HG03457 (cell line): ENCODE measurements at regions not wholly inside any gene's neighbourhood (a gene's known extent, or its start where the extent isn't known, plus 50 kb on each side); places are given as distances from the start of the nearest gene placed in this dataset.
"Not testable (repeated sequence)": the region's sequence is repeated elsewhere in the genome, so short reads cannot be mapped to it uniquely, and the experiment has no call there.

Source experiments
- ATAC-seq: cut with Tn5 transposase; IDR thresholded peaks from one replicate; pipeline ENCODE4 v1.9.1; 2021; ENCODE audit warnings: moderate number of reproducible peaks; ENCODE audit not compliant: unreplicated experiment

DNA sequence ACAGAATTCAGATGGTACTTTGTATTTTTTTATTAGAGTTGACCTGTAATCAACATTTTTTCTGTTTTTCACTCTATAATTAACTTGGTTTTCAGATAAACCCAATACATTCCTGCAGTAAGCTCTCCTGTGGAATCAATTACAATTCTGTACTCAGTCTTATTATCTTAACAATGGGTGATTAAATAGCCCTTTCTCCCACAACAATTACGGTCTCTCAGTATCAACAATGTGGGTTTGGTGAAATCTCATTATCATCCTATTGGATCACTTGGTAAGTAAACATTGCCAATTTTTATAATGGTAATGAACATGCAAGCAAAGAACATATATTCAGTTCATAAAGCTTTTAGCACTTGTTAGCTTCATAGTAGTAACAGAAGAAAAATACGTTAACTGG lies 438.9 kb upstream of the EPHA7 start:
- ATAC-seq, result no peak

DNA sequence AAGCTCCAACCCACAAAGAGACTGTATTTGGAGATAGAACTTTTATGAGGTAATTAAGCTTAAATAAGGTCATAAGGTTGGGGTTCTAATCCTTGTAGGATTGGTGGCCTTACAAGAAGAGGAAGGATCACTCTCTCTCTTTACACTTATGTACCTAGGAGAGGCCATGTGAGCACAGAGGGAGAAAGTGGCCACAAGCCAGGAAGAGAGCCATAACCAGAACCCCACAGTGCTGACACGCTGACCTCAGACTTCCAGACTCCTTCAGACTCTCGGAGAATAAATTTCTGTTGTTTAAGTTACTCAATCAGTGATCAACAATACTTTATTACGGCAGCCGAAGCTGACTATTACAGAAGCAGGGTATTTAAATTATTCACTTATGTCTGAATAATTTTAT lies 430.5 kb upstream of the EPHA7 start:
- no peak for ATAC-seq

DNA sequence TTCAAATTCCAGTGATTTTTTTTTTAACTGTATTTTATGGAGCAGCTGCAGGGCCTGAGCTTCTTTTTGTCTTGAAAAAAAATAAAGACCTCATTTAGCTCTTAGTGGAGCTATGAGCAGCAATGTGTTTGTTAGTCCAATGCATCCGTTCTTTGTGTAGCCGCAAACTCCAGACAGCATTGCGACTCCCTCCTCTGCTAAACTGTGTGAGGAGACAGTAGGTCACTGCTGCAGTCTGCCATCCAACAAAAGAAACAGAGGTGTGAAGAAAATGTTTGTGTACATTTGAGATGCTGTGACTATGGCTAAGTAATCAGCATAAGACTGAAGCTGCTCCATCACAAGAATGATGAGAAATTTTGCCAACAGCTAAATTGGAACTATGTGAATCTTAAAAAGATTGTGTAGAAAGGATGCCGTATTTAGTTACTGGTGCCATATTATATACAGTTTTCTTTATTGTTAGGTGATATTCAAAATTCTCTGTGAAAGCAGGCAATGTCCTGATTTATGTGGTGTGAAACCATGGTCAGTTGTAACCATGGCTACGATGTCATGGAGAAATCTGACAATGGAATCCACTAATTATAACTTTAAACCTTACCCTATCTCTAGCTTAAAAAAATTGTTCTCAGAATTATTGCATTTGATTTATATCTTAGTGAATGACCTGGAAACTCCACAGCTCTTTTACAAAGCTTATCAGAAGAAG lies 428.8 kb upstream of the EPHA7 start:
- ATAC-seq, result no peak

DNA sequence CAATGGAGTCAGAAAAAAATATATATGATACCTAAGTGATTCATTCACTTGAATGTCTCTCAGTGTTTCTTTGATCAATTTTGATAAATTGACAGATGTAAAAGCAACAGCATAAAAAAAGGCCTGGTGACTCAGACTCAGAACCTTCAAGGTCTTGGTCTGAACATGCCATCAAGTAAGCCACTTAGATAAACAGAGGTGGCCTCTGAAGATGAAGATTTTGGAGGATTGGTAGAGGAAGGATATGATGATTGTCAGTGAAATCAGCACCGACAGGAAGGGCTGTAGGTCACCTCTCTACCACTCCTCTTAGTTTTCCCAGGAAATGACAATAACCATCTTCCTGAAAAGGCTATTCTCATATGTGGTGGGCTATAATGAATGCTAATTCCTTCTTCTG lies 422.8 kb upstream of the EPHA7 start:
- ATAC-seq, result no peak

DNA sequence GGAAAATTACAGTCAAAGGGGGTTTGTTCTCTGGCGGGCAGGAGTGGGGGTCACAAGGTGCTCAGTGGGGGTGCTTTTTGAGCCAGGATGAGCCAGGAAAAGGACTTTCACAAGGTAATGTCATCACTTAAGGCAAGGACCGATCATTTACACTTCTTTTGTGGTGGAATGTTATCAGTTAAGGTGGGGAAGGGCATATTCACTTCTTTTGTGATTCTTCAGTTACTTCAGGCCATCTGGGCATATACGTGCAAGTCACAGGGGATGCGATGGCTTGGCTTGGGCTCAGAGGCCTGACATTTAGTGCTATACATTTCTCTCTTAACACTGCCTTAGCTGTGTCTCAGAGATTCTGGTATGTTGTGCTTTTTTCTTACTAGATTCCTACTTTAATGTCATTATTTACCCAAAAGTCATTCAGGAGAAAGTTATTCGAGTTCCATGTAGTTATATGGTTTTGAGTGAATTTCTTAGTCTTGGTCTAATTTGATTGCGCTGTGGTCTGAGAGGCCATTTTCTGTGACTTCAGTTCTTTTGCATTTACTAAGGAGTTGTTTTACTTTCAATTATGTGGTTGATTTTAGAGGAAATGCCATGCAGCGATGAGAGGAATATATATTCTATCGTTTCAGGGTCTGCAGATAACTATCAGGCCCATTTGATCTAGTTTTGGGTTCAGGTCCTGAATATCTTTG lies 416.2 kb upstream of the EPHA7 start:
- ATAC-seq, result not testable (repeated sequence)

DNA sequence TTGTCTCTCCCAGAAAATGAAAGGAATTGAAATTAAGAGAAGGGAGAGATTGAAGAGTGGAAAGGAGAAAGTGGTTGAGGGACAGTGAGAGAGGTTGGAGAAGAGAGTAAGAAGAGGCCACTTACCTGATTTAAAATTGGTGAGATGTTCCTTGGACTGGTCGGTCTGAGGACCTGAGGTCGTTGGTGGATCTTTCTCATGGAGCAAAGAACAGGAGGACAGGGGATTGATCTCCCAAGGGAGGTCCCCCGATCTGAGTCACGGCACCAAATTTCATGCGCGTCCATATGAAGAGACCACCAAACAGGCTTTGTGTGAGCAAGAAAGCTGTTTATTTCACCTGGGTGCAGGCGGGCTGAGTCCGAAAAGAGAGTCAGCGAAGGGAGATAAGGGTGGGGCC lies 415.7 kb upstream of the EPHA7 start:
- ATAC-seq, result not testable (repeated sequence)

DNA sequence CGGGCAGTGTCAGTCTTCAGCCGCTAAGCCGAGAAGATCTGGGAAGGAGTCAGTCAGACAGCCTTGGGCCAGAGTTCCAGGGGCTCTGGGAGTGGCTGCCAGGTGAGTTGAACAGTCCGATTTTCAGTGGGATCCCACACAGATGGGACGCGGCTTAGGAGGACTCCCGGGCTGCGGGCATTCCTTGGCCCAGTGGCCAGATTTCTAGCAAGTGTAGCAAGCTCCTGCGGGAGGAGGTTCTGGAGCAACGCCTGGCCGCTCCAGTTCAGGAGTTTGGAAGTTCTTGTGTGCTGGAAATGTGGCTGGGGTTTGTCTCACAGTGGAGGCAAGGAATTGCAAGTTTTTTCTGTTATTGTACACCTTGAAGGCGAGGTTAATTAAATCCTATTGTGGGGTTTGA lies 414.0 kb upstream of the EPHA7 start:
- not testable (repeated sequence) for ATAC-seq

DNA sequence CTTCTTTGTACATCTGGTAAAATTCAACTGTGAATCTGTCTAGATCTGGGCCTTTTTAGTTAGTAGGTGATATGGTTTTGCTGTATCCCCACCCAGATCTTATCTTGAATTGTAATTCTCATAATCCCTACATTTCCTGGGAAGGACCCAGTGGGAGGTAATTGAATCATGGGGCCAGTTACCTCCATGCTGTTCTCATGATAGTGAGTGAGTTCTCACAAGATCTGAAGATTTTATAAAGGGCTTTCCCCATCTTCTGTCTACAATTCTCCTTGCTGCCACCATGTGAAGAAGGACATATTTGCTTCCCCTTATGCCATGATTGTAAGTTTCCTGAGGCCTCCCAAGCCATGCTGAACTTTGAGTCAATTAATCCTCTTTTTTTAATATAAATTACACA lies 410.4 kb upstream of the EPHA7 start:
- not testable (repeated sequence) for ATAC-seq

DNA sequence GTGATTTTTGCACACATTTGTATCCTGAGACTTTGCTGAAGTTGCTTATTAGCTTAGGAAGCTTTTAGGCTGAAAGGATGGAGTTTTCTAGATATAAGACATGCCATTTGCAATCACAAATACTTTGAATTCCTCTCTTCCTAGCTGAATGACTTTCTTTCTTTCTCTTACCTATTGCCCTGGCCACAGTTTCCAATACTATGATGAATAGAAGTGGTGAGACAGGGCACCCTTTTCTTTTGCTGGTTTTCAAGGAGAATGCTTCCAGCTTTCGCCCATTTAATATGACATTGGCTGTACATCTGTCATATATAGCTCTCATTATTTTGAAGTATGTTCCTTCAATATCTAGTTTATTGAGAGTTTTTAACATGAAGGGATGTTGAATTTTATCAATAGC lies 409.6 kb upstream of the EPHA7 start:
- ATAC-seq, result no peak

DNA sequence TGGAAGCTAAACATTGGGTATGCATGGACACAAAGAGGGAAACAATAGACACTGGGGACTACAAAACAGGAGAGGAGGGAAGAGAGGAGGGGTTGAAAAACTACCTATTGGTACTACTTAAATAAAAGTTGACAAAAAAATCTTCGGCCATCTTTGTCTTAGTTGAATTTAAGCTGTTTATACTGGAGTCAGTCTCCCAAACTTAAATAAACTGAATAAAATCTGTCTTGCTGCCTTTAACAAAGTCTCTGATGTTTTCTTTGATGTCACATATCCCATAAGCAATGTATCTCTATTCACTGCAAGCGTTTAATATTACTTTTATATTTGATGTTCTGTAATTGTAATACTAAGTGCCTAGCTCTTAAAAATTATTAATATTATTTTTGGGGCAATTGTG lies 409.2 kb upstream of the EPHA7 start:
- ATAC-seq, result no peak

DNA sequence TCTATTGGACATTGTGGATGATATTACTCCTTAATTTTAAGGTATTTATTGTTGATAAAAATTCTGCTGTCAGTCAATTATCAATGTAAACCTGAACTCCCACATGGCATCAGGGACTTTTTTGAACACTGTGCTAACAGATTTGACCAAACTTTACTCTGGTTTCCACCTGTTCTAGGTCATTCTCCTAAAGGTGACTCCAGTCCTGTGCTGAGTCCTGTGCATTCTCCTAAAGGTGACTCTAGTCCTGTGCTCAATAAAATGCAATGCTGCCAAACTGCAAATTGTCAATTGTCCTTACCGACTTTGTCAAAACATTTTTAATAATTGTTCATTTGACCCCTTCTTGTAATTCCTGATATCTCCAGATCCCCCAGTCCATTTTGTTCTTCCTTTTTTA lies 408.4 kb upstream of the EPHA7 start:
- no peak for ATAC-seq

DNA sequence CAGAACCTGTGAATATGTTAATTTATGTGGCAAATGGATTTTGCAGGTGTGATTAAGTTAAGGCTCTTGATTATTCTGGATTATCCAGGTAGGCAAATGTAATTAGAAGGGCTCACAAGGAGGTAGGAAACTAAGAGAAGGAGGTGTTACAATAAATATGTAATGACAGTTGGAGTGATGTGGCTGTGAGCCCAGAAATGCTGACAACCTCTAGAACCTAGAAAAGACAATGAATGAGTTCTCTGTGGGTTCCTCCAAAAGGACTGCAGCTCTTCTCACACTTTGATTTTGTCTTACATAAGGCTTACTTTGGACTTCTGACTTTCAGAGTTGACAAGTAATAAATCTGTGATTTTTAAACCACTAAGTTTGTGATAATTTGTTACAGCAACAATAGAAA lies 406.6 kb upstream of the EPHA7 start:
- no peak for ATAC-seq

DNA sequence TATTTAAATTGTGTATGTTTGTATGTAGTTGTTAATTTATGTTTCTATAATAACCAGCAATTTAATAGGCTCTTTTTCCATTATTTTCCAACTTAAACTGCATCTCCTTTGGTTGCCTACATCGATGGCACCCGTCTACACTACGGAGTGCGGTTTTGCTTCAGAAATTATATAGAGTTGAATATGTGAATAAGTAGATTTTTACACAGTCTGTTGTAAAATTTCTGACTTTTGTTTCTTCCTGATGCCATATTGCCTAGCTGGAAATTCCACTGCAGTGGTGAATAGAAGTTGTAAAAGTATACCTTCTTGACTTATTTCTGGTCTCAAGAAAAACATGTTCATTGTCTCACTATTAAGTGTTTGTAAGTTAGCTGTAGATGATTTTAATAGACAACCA lies 404.1 kb upstream of the EPHA7 start:
- no peak for ATAC-seq

DNA sequence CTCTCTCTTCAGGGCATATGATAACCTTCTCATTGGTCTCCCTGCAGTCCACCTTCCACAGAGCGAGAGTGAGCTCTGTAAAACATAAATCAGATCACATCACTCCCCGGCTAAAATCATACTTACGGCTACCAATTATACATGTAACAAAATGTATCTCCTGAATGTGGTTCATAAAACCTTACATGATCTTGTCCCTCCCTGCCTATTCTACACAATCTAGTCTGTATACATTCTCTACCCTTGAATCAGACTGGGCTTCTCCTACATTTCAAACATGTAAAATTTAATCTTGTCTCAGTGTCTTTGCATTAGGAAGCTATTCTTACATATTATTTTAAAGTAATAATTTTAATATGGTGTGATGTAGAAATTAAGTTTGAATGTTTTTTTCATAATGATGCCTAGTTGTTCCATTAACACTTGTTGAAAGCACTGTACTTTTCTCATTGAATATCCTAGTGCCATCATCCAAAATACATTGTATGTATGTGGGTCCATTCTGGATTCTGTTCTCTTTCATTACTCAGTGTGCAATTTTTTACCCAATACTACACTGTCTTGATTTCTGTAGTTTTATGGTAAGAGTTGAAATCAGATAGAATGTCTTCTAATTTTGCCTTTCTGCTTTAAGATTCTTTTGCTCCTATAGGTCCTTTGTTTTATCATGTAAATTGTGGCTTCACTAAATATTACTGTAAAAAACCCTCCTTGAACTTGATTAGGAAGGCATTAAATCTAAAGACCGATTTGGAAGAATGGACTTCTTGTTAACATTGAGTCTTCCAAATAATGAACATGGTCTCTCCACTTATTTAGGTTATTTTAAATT lies 403.3 kb upstream of the EPHA7 start:
- ATAC-seq, result no peak

DNA sequence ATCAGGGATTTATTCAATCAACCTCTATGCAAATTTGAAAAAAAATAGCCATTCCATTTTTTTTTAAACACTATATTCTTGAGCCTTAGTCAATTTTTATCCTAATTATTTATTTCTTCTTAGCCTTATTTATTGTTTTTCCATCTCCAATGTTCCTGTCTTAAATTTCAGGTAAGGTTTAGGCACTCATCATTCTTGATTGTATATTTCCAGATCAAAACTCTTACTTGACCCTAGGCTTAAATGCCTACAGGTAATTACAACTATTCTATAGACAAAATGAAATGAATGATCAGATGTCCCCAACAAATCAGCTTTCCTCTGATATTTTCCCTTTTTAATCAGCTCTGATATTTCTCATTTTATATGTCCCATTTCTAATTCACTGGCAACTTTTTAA lies 402.6 kb upstream of the EPHA7 start:
- ATAC-seq, result no peak

DNA sequence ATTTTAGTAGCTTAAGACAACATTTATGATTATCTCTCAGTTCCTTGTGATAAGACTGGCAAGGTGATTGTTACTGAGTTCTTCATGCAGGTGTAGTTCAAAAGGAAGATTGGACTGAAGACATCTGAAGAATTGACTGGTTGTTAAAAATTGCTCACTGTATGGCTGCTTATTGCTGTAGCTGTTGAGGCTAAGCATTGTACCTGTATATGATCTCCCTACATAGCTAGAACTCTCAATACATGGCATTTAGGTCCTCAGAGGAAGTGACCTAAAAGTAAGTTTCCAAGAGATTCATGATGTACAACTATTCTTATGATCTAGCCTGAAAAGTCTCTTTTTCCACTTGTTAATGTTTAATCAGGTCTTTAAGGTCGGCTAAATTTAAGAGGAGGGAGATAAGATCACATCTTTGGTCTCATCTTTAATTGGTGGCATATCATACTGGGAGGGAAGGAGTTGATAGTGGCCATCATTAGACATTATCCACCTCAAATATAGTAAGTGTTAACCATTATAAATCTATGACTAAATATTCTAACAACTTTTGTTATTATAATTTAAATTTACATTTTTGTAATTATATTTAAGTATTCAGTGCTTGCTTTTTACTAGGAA lies 401.2 kb upstream of the EPHA7 start:
- ATAC-seq, result no peak

DNA sequence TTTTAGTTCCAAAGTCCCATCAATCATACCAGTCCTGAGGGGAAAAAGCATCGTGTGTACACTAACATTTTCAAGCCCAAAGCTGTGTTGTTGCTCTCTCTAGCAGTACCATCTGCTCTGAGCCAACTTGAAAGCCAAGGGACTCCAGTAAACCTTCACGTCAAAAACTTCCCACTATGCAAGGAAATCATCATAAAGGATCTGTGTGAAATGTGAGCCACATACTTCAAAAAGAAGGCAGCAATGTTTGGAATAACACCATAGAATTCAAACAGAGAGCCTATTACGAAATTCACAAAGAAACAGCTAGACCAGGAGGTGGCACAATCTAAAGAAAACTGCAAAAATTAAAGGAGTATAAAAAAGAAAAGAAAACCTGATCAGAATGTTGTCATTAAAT lies 399.8 kb upstream of the EPHA7 start:
- no peak for ATAC-seq

DNA sequence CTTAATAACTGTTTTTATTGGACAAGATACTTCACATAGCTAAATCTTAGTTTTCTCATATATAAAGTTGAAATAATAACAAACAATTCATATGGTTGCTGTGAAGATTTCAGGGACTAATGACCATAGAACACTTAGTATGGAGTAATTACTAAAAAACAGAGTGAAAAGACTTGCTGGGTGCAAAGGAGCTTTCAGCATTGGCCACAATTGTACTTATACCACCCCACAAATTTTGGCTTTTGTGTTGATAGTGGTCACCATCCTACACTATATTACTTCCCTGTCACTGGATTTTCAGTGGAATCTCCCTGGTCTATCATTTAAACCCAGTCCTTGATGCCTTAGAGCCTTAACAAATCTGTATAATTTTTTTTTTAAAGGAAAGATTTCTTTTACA lies 398.6 kb upstream of the EPHA7 start:
- no peak for ATAC-seq

DNA sequence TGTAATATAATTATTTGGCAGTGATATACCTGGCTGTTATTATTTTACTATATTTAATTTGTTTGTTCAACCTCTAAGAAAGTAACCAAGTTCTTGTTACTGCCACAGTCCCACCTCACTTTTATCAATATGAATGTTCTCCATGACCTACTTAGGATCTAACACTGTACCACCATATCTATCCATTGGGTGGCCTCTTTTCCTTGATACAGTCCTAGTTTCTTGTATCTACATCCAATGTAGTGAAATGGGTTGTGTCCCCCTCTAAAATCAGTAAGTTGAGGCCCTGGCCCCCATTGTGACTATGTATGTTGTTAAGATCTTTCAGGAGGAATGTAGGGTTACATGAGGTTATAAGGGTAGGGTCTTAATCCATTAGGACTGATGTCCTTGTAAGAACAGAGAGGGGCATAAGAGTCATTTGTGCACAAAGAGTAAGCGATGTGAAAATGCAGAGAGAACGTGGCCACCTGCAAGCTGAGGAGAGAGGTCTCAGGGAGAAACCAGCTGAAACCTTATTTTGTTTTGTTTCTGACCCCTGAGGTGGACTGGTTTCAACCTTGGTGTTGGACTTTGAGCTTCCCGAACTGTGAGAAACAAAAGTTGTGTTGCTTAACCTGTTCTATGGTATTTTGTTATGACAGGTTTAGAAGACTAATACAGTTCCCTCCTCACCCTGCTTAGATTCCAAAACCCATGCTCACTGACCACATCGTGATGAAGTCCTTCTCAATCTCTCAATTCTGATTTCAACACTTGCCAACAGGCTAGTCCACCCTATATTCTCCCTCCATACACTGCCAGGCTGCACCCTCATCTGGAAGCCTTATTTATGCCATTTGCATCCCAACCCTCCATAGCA lies 387.3 kb upstream of the EPHA7 start:
- ATAC-seq, result no peak

DNA sequence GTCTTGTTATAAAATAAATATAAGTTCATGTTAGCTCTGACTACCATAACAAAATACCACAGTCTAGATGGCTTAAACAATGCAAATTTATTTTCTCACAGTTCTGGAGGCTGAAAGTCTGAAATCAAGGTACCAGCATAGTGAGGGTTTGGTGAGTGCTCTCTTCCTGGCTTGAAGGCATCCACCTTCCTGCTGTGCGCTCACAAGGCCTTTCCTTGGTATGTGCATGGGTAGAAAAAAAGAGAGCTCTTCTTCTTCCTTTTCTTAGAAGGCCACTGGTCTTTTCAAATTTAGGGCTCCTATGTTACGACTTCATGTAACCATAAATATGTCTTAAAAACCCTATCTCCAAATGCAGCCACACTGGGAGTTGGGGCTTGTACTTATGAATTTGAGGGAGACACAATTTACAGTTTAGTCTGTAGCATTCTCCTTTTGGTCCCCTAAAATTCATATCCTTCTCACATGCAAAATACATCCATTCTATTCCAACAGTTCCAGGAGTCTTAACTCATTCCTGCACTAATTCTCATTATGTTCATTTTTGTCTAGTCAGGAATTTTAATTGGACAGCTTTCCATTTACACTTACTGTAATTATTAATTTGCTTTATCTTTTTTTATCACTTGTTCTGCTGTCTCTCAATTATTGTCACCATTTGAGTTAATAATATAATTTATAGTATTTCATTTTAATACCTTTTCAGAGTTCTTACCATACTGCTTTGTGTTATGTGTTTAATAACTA lies 381.9 kb upstream of the EPHA7 start:
- no peak for ATAC-seq
